ENCODE measurements at regions not wholly inside any gene's neighbourhood (a gene's known extent, or its start where the extent isn't known, plus 50 kb on each side); places are given as distances from the start of the nearest gene placed in this dataset.

- DNase-seq = peak; percentile 77
Measured at GRCh38 chr11:80898910-80899309, 1458.1 kb upstream of the TENM4 start.

- no peak for DNase-seq
Measured at GRCh38 chr11:80886684-80887083, 1445.9 kb upstream of the TENM4 start.

- DNase-seq = peak; percentile 88
Measured at GRCh38 chr11:80873310-80873999, 1432.6 kb upstream of the TENM4 start.

- DNase-seq = no peak
Measured at GRCh38 chr11:80872116-80872728, 1431.4 kb upstream of the TENM4 start.

- DNase-seq = no peak
Measured at GRCh38 chr11:80868831-80869230, 1428.0 kb upstream of the TENM4 start.

- no peak for DNase-seq
Measured at GRCh38 chr11:80862011-80862410, 1421.2 kb upstream of the TENM4 start.

GRCh38 chr11:80861193-80861592 is 1420.4 kb upstream of the TENM4 start:
- no peak for DNase-seq

GRCh38 chr11:80860632-80861031 is 1419.8 kb upstream of the TENM4 start:
- DNase-seq = no peak

- no peak for DNase-seq
Measured at GRCh38 chr11:80856066-80856465, 1415.2 kb upstream of the TENM4 start.

GRCh38 chr11:80855426-80855825 is 1414.6 kb upstream of the TENM4 start:
- DNase-seq = no peak

- DNase-seq = no peak
Measured at GRCh38 chr11:80849253-80849652, 1408.4 kb upstream of the TENM4 start.

- DNase-seq = no peak
Measured at GRCh38 chr11:80846979-80847378, 1406.1 kb upstream of the TENM4 start.

- DNase-seq = no peak
Measured at GRCh38 chr11:80846442-80846841, 1405.6 kb upstream of the TENM4 start.

GRCh38 chr11:80844110-80844819 is 1403.4 kb upstream of the TENM4 start:
- DNase-seq = no peak

GRCh38 chr11:80843266-80843974 is 1402.6 kb upstream of the TENM4 start:
- DNase-seq = no peak

- DNase-seq = no peak
Measured at GRCh38 chr11:80842246-80842645, 1401.4 kb upstream of the TENM4 start.

GRCh38 chr11:80841675-80842074 is 1400.8 kb upstream of the TENM4 start:
- no peak for DNase-seq

GRCh38 chr11:80838153-80838552 is 1397.3 kb upstream of the TENM4 start:
- DNase-seq = no peak

- no peak for DNase-seq
Measured at GRCh38 chr11:80837051-80837450, 1396.2 kb upstream of the TENM4 start.

GRCh38 chr11:80831374-80831773 is 1390.5 kb upstream of the TENM4 start:
- DNase-seq = no peak

GRCh38 chr11:80827781-80828180 is 1387.0 kb upstream of the TENM4 start:
- no peak for DNase-seq

GRCh38 chr11:80826808-80827207 is 1386.0 kb upstream of the TENM4 start:
- no peak for DNase-seq

- no peak for DNase-seq
Measured at GRCh38 chr11:80822308-80822707, 1381.5 kb upstream of the TENM4 start.

- DNase-seq = no peak
Measured at GRCh38 chr11:80819271-80819670, 1378.4 kb upstream of the TENM4 start.
